LoVo (cell line): ENCODE measurements at regions not wholly inside any gene's neighbourhood (a gene's known extent, or its start where the extent isn't known, plus 50 kb on each side); places are given as distances from the start of the nearest gene placed in this dataset.
"Not testable (repeated sequence)": the region's sequence is repeated elsewhere in the genome, so short reads cannot be mapped to it uniquely, and the experiment has no call there.

ENCODE experiments used
- DNase-seq: peaks from one replicate; pipeline ENCODE4 v3.0.0-alpha.2; 2016; ENCODE audit warnings: low spot score

DNA sequence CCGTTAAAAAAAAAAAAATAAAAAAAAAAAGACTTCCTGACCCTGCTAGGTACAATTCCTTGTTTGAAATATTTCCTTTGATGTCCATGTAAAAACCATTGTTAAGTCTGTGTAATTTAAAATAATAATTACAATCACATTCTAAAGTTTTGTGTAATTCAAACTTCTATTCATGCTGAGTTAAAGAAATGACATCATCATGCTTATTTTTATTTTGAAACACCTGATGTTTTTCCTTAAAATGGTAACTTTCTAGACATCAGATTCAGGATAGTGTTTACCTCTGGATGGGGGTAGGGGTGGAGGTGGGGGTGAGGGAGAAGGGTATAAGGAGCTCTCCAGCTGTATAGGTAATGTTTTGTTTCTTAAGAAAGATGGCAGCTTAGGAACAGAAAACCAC, 92.8 kb downstream of the ADCYAP1 start:
- no peak for DNase-seq

DNA sequence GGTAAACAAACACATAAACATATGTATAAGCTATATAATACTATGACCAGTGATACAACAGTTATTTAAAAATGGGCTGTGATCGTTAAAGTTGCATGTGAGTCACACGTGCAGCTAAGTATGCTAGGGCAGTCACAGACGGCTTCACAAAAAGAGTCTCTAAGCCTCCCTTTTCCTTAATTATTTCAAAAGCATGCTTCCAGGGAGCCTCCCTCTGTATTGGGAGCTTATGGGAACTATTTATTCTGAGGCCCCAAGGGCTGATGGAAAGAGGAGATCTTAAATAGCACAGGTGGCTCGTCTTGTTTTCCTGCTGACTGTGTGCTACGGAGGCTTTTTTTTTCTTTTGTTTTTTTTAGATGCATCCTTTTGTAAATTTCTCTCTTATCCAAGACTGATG, 94.3 kb downstream of the ADCYAP1 start:
- DNase-seq, result no peak

DNA sequence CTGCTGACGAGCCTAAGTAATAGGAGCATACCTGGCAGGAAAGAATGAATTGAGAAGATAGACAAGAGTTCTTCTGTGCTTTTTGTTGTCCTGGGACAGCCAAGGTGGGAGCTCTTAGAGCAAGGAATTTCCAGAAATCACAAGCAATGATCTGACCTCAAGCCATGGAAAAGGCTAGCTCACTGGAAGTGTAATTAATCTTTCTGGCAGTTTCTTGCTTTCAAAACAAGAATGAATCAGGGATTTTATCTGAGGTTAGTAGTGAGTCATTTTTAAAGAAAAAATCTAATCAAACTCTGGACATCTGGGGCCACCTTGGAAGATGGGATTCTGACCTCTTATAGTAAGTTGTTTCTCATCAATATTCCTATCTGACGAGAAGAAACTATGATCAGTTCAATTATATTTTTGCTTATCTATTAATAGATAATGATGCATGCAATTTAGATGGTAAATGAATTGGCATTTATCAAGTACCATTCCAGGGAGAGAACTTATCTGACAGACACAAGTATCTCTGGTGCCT, 98.0 kb downstream of the ADCYAP1 start:
- DNase-seq, result no peak

DNA sequence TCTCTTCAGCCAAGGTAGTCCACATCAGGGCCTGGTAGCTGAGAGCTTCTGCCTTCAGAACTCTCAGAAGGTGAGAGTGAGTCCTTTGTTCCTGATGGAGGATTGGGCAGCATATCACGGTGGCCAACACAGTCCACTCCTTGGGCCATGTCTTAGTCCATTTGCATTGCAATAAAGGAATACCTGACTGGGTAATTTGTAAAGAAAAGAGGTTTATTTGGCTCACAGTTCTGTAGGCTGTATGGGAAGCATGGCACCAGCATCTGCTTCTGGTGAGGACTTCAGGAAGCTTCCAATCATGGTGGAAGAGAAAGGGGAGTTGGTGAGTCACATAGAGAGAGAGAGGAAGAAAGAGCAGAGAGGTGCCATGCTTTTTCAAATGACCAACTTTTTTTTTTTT, 98.8 kb downstream of the ADCYAP1 start:
- no peak for DNase-seq

DNA sequence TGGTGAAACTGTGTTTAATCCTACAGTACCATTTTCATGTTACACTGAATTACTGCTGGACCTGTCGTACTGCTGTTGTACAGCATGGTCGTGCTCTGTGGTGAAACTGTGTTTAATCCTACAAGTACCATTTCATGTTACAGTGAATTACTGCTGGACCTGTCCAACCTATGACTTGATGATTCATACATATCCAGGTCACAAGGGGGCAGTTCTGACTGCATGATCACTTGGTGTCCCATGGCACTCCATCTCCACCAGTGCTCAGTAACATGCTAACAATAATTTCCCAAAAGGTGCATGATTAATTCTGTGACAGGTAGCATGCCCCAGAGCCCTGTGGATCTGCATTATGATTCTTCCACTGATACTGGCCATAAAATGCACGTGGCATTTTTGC, 101.6 kb downstream of the ADCYAP1 start:
- no peak for DNase-seq

DNA sequence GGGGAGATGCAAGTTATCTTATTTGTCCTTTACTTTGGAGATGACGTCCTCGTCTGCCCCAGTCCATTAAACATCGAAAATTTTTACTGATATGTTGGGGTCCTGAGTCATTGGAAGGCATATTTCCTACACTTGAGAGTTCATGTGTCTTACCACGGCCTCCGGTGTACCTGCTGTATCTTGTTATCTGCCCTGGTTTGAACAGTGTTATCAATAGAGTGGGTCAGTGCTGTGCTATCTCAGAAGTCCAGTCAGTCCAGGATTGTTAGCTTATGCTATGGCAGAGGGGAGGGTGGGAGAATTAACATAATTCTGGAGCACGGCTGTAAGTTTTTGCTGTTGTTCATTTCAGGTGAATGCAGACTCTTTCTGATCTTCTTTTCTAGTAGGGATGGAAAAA, 102.3 kb downstream of the ADCYAP1 start:
- DNase-seq, result no peak

DNA sequence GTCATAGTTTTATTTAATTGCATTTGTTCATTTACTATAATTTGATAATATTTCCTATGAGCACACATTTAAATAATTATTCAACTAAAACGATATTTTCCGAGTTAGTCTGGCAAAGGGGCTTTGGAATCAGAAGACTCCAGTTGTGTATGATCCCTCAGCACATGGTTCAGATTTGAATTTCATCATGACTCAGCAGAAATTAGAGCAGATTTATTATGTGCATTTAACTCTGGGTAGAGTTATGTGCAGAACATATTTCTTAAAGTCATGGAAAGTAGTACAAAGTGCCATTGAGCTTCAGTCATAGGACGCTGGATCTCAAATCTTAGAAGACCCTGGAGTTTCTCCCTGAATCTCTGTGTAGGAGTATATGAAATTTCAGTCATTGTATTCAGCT, 106.7 kb downstream of the ADCYAP1 start:
- DNase-seq, result no peak

DNA sequence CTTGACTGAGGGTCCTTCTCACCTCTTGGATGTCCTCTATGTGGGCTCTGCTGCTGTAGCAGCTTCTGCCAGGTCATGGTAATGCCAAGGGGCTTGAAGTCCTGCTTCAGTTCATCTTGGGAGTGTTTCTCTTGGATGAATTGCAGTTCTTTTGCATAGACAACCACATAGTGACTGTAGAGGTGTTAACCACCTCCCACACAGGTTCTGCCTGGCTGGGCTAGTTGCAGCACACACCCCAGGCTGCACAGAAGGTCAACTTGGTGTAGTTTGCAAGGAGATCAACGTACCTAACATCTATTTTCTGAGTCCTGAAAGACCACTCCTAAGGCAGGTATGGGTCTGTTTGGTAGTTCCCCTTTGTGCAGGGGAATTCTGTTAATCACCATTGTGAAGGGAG, 108.1 kb downstream of the ADCYAP1 start:
- no peak for DNase-seq

DNA sequence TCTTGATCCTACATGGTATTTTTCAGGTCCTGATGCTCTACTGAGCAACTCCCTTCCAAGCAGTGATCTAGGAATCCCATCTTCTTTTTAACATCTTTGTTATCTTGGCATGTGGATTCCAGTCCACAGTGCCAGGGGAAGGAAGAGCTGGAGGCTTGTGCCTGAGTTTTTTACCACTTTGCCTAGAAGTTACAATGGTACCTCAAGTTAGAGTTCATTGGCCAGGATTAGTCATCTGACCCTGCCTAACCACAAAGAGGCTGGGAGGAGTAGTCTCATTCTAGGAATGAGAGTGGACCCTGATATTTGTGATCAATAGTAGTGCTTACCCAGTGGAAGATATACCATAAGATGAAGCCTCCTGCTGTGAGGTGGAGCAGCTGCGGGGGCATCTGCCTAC, 109.3 kb downstream of the ADCYAP1 start:
- no peak for DNase-seq

DNA sequence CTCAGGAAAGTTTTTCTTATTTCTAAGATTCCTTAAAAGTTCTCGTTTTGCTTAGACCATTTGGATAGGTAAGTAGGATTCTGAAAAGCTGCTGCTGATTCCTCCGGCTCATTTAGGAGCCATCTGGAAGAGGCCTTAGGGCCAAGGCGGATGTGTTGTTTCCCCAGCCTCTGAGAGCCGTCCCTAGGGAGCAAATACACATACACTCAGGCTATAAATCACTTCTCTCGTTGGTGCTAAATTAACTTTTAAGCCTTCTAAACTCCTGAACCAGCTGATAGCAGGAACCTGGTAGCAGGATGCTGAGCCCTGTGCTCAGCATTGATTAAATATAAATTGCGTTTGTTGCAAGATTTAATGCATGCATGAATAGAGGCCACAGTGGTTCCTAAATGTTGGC, 109.8 kb downstream of the ADCYAP1 start:
- DNase-seq, result no peak

DNA sequence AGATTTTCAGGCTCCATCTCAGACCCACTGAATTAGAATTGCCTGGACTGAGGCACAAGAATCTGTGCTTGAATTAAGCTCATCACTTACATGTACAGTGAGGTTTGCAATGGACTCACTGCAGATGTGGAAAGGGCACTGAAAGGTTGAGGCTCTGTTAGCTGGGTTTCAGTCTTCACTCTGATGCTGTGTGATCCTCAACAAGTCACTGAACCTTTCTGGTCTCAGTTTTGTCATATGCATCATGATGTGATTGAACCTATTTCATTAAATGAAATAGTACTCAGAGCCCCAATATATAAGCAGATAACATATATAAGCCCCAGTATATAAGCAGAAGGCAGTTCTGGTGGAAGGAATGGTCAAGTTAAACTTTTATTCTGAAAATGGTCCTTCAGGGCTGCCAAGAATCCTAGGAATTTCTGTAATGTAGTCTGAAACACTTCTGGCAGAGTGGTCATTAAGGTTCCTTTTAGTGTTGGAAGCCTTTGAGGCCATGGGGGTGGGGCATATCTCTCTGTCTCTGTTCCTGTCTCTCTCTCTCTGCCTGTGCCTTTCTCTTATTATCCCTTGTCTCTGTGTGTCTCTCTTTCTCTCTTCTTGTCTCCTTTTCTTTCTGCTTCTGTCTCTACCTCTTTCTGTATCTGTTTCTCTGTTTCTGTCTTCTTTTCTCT, 110.4 kb downstream of the ADCYAP1 start:
- no peak for DNase-seq

DNA sequence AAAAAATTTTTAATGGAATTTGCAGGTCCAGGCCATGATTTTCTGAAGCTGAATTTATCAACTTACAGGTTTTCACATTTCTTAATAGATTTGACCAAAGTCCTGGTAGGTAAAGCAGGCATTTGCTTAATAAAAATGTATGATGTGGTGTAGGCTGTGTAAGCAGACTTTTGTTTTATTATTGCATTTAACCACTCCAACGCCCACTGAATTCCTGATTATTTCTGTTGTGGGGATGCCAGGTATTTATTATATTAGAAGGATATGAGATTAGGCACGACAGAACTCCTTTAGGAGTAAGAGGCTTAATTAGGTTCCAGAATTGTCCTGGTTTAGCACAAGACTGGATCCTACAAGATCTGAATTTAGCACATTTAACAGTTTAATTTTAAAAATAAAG, 111.1 kb downstream of the ADCYAP1 start:
- DNase-seq, result no peak

DNA sequence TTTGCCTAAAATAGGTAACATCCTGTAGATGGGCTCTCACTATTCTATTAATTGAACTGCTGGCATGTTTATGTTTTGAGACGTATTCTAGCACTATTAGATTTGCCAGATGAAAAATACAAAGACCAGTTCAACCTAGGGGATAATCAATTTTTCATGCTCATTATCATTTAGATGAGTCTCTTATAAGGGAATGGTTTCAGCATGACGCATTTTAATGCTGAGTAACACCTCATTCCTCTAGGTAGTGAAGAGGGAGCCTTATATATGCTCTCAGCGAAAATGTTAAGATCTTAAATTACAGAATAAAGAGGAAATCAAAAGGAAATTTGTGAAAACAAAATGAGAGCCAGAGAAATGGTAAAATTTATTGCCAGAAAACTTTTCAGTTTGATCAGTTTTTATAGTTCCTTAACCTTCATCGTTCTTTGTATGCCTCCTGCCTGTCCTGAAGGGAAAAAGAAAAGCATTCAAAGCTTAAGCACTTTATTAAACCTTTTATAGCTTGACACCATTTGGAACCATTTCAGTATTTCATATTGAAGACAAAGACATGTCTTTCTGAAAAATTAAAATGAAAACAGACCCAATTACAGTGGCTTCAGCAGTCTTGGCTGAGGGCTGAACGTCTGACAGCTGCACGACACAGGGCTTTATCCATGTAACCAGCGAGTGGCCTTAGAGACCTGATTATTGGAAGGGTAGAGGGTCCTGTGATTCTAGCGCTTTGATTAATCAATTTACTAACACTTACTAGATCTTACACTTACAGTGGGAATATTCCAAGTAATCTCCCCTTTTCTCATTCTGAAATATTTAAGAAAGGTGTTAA, 112.8 kb downstream of the ADCYAP1 start:
- no peak for DNase-seq

DNA sequence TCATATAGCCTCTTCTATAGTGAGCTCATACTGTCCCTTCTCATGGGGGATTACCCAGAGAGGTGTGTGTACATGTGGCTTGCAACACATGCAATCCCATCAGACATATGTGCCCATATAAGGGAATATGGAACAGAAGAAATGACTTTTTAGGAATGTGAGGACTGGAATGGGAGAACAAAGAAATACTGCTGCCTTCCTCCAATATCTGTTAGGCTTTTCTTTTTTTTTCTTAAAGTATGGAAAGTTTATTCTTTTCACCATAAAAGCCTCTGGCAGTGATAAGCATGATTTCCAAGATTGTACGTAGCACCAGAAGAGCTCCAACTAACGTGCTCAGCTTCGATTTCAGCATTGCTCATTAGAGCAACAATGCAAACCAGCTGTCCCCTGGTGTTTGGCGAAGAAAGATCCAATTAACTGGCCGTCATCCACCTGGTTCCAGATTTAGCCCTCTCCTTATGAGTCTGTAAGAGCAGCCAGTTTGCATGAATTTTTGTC, 113.6 kb downstream of the ADCYAP1 start:
- DNase-seq, result no peak

DNA sequence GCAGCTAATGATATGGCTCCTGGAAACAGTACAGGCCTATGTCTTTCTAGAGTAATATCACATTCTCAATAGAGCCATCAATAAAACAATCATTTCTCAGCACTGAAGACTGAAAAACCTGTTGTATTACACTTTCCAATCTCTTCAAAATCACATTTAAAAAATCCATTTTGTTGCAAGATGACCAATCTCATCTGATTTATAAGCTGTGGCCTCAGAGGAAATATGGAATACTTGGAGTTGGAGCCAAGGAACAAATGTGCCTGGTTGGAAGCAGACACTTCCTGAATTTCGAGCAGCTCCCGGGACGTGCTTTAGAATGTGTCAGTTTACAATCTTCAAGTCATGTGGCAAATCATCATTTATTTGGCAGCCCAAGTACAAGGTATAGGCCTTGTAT, 114.5 kb downstream of the ADCYAP1 start:
- DNase-seq, result no peak

DNA sequence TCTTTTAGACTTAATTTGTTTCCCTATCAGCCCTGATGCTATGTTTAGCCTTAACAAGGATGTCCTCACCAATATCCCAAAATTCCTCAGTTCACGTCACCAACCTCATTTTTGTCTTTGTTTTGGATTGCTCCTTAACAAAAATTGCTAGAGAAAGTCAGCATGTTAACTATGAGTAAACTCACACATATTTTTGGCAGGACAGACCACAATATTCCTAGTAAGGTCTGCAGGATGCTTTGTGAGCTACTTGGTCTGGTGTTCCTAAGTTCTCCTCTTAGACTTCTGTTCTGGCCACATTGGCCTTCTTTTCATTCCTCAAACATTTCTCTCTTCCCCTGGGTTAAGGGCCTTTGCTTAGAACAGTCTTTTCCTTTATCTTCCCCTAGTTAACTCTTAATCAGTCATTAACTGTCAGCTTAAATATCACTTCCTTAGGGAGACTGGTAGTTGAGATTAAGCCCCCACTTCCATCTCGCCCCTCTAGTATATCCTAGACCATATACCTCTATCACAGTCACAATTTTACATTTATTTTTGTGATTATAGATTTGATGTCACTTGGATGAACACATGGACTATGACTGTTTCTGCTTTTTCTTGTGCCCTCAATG, 116.2 kb downstream of the ADCYAP1 start:
- DNase-seq, result no peak

DNA sequence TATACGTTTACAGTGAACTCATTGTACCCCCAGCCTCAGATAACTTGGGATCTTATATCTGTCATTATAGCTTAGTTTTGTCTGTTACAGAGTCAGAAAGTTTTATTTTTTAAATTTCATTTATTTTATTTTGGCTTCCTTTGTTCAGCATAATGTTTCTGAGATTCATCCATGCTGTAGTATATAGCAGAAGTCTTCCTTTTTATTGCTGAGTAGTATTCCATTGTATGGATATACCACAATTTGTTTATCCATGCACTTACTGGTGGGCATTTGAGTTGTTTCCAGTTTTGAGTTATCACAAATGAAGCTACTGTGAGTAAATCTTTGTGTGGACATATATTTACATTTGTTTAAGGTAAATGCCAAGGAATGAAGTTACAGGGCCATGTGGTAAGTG, 122.3 kb downstream of the ADCYAP1 start:
- no peak for DNase-seq

DNA sequence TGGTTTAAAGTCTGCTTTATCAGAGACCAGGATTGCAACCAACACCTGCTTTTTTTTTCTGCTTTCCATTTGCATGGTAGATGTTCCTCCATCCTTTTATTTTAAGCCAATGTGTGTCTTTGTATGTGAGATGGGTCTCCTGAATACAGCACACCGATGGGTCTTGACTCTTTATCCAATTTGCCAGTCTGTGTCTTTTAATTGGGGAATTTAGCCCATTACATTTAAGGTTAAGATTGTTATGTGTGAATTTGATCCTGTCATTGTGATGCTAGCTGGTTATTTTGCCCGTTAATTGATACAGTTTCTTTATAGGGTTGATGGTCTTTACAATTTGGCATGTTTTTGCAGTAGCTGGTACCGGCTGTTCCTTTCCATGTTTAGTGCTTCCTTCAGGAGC, 128.4 kb downstream of the ADCYAP1 start:
- DNase-seq, result not testable (repeated sequence)

DNA sequence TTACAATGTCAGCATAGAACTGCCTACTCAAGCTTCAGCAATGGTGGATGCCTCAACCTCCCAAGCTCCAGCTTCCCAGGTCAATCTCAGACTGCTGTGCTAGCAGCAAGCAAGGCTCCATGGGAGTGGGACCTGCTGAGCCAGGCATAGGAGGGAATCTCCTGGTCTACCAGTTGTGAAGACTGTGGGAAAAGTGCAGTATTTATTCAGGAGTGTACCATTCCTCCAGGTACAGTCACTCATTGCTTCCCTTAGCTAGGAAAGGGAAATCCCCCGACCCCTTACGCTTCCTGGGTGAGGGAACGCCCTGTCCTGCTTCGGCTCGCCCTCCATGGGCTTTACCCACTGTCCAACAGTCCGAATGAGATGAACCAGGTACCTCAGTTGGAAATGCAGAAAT, 130.3 kb downstream of the ADCYAP1 start:
- no peak for DNase-seq

DNA sequence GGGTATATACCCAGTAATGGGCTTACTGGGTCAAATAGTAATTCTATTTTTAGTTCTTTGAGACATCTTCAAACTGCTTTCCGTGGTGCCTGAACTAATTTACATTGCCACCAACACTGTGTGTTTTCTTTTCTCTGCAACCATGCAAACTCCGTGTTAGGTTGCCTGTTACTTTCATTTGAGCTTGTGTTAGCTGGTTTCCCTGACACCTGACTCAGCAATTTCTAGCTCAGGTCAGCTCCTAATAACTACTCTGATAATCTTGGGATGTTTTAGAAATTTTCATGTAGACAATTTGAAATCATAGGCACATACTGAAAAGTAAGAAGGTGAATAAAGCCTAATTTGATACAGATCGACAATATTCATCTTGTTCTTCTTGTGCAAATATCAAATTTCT, 132.3 kb downstream of the ADCYAP1 start:
- DNase-seq, result no peak

DNA sequence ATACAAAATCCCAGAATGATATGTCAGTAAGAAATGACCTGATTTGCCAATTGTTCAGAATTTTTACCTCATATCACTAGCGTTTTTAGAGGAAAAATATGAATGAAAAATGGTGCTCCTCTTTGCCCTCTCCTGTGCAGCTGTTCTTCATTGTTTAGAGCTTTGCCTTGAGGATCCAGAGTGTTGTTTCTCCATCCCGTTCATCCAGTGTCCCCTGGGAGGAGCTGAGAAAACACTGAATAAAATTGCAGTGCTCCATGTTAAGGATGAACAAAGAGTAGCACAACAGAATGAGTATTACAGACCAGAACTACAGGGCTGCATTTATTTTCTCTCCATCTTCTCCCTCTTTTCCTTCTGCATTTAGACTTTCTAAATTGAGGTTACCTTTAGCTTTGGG, 133.1 kb downstream of the ADCYAP1 start:
- no peak for DNase-seq

DNA sequence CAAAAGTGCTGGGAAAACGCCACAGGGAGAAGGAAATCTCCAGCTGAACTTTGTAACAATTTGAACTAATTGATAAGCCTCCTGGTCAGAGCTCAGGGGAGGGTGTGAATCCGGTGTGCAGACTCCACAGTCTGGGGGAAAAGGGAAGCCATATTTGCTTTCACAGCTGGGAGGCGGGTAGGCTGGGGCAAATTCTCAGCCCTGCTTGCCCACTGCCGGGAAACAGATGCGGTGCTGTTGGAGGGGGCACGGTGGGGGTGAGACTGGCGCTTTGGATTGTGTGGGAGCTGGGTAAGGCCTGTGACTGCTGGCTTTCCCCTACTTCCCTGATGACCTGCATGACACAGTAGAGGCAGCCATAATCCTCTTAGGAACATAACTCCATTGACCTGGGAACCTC, 134.8 kb downstream of the ADCYAP1 start:
- no peak for DNase-seq

DNA sequence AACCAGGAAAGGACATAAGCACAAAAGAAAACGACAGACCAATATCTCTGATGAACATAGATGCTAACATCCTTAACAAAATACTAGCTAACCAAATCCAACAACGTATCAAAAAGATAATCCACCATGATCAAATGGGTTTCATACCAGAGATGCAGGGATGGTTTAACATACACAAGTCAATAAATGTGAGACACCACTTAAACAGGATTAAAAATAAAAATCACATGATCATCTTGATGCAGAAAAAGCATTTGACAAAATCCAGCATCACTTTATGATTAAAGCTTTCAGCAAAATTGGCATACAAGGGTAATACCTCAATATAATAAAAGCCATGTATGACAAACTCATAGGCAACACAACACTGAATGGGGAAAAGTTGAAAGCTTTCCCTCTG, 138.4 kb downstream of the ADCYAP1 start:
- DNase-seq, result not testable (repeated sequence)
